Mesothelial cell of epicardium (in vitro differentiated cells): ENCODE measurements at regions not wholly inside any gene's neighbourhood (a gene's known extent, or its start where the extent isn't known, plus 50 kb on each side); places are given as distances from the start of the nearest gene placed in this dataset.

ENCODE experiments used
- DNase-seq, 2 experiments: peaks; one replicate each; pipeline ENCODE4 v3.0.0; 2021; ENCODE audit warnings: low spot score in 2 of 2; ENCODE audit not compliant: unreplicated experiment in 2 of 2
- H3K27ac Mint-ChIP-seq: 2 replicates; pipeline ENCODE4 v1.8.0; 2021; ENCODE audit warnings: mixed read lengths
- H3K27me3 Mint-ChIP-seq: 2 replicates; pipeline ENCODE4 v1.8.0; 2021; ENCODE audit warnings: low read depth, mixed read lengths
- H3K36me3 Mint-ChIP-seq: 2 replicates; pipeline ENCODE4 v1.8.0; 2021; ENCODE audit warnings: mixed read lengths
- H3K4me1 Mint-ChIP-seq: 2 replicates; pipeline ENCODE4 v1.8.0; 2021; ENCODE audit warnings: mixed read lengths
- H3K4me3 Mint-ChIP-seq: 2 replicates; pipeline ENCODE4 v1.8.0; 2021; ENCODE audit warnings: mild to moderate bottlenecking, moderate library complexity, mixed read lengths
- H3K9me3 Mint-ChIP-seq: 2 replicates; pipeline ENCODE4 v1.8.0; 2021; ENCODE audit warnings: mixed read lengths
- TF ChIP-seq, protein P1 (sequence below): fragments of 200-600 bp; sonication (generic); IDR thresholded peaks from one replicate; pipeline ENCODE4 v1.5.0; 2021; ENCODE audit warnings: antibody characterized with exemption; ENCODE audit not compliant: unreplicated experiment

DNA sequence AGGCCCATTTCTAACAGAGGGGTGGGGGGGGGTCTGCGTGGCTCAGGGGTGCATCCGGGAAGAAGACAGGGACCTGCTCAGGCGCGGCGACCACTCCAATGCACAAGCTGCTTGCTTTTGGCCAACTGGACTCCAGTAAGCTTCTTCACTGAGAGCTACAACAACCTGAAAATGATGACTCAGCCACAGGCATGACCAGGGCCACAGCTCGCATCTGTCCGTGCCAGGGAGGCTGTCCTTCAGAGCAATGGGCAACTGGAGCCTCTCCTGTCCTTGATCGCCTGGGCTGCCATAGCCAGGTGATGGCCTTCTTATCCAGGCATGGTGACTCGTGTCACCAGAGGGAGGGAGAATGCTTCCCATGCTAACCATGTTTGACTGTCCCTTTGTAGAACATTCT, 81.6 kb upstream of the RNF32 start:
- DNase-seq = no peak
- TF ChIP-seq, protein P1, sequence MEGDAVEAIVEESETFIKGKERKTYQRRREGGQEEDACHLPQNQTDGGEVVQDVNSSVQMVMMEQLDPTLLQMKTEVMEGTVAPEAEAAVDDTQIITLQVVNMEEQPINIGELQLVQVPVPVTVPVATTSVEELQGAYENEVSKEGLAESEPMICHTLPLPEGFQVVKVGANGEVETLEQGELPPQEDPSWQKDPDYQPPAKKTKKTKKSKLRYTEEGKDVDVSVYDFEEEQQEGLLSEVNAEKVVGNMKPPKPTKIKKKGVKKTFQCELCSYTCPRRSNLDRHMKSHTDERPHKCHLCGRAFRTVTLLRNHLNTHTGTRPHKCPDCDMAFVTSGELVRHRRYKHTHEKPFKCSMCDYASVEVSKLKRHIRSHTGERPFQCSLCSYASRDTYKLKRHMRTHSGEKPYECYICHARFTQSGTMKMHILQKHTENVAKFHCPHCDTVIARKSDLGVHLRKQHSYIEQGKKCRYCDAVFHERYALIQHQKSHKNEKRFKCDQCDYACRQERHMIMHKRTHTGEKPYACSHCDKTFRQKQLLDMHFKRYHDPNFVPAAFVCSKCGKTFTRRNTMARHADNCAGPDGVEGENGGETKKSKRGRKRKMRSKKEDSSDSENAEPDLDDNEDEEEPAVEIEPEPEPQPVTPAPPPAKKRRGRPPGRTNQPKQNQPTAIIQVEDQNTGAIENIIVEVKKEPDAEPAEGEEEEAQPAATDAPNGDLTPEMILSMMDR = no peak
- Mint-ChIP-seq H3K27ac (no peak overlapping the region), H3K36me3 (peaks cover 2% of the 10 kb centered on the region), H3K4me3 (no peak overlapping the region), H3K27me3 (no peaks in the 10 kb centered on the region), H3K4me1 (no peaks in the 10 kb centered on the region), H3K9me3 (peaks cover 7% of the 10 kb centered on the region)

DNA sequence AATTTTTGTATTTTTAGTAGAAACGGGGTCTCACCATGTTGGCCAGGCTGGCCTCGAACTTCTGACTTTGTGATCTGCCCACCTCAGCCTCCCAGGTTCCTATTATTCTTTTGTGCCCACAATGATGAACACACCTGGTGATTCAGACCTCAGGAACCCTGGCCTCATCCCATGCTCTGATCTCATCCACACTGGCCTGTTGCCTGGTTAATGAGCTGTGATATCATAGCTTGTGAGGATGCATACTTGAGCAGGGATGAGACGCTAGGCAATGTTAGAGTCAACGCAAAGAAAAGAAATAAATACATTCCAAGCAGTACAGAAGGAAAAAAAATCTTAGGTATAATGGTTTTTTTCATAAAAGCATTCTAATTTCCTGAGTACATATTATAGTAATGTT, 82.4 kb upstream of the RNF32 start:
- Mint-ChIP-seq H3K9me3 (no peaks in the 10 kb centered on the region), H3K4me1 (no peaks in the 10 kb centered on the region), H3K36me3 (no peaks in the 10 kb centered on the region), H3K4me3 (no peak overlapping the region), H3K27ac (no peak overlapping the region), H3K27me3 (no peaks in the 10 kb centered on the region)
- DNase-seq = no peak
- TF ChIP-seq, protein P1 = no peak

DNA sequence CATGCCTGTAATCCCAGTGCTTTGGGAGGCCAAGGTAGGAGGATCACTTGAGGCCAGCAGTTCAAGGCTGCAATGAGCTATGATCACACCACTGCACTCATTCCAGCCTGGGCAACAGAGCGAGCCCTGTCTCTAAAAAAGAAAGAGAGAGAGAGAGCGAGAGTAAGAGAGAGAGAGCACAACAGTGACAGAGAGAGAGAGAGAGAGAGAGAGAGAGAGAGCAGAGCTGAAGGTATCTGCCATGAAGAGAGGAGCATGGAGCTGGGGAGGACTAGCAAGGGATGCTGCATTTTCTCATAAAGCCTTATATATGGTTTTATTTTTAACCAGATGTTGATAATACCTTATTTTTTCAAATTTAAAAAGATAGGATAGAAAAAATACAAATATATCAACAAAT, 84.5 kb upstream of the RNF32 start:
- no peaks in the 10 kb centered on the region for H3K9me3 Mint-ChIP-seq
- H3K4me3 Mint-ChIP-seq = no peak overlapping the region
- peaks cover 4% of the 10 kb centered on the region for H3K27me3 Mint-ChIP-seq
- H3K36me3 Mint-ChIP-seq = no peaks in the 10 kb centered on the region
- H3K4me1 Mint-ChIP-seq = no peaks in the 10 kb centered on the region
- TF ChIP-seq, protein P1 = no peak
- DNase-seq = no peak
- no peak overlapping the region for H3K27ac Mint-ChIP-seq

DNA sequence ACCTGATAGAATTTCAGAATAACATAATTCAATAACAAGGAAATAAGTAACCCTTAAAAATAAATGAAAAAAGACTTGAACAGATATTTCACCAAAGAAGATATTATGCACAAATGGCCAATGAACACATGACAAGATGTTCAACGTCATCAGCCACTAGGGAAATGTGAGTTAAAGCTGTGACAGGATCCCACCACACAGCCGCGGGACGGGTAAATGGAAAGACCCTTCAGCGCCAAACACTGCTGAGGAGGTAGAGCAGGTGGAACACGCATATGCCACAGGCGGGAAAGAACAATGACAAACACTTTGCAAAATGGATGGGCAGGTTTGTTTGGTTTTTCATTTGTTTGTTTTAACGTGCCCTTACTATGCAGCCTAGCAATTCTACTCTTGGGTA, 86.1 kb upstream of the RNF32 start:
- Mint-ChIP-seq H3K4me3 (no peak overlapping the region), H3K27me3 (peaks cover 16% of the 10 kb centered on the region), H3K27ac (no peak overlapping the region), H3K4me1 (no peaks in the 10 kb centered on the region), H3K36me3 (no peaks in the 10 kb centered on the region), H3K9me3 (no peaks in the 10 kb centered on the region)
- TF ChIP-seq, protein P1 = no peak
- DNase-seq = no peak

DNA sequence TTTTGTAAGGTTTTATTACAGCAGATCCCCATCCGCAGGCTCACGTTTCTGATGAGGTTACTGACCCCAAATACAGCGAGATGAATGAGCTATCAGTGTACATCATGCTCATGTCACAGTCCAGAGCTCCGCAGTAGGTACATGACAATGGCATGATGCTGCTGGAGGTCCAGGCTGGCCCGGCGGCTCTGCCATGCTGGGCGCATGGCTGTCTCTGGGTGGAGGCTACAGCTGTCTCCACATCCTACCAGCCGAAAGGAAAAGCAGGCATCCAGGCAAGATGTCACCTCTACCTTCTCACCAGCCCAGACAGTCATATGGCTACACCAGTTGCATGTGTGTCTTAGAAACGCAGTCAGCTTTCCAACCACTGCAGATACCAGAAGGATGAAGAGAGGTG, 90.9 kb upstream of the RNF32 start:
- TF ChIP-seq, protein P1 = no peak
- Mint-ChIP-seq H3K4me1 (no peaks in the 10 kb centered on the region), H3K27ac (no peak overlapping the region), H3K9me3 (no peaks in the 10 kb centered on the region), H3K27me3 (peaks cover 25% of the 10 kb centered on the region), H3K36me3 (no peaks in the 10 kb centered on the region), H3K4me3 (no peak overlapping the region)
- no peak for DNase-seq

DNA sequence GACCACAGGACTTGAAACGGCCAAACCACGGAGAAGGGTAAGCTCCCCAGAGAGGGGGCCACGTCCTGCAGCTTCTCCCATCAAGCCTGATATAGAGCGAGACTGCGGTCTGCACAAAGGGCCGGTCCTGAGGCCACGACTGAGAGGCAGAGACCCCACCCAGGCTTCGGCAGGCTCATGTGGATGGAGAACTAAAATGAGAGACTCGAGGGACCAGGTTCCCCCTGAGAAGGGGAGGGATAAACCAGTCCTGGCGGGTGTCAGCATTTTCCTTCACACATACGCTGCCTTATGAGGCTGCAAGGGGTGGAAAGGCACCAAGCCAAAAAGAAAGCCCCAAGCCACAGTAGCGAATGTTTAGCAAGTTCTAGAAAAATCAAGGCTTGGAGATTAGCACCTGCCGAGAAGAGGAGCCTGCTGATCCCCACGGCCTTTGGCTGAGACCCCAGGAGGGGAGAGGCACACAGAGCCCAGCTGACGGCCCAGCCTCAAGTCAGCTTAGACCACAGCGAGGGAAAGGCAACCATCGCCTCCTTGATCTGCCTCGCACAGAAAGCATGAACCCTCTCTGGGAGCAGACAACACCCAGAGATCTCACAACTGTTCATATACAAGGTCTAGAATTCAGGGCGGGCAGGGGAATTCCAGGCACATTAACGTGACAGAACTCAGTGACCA, 92.6 kb upstream of the RNF32 start:
- no peaks in the 10 kb centered on the region for H3K36me3 Mint-ChIP-seq
- H3K4me3 Mint-ChIP-seq = no peak overlapping the region
- TF ChIP-seq, protein P1 = no peak
- no peak overlapping the region for H3K27ac Mint-ChIP-seq
- H3K27me3 Mint-ChIP-seq = peaks cover 25% of the 10 kb centered on the region
- DNase-seq = no peak
- peaks cover 4% of the 10 kb centered on the region for H3K4me1 Mint-ChIP-seq
- H3K9me3 Mint-ChIP-seq = no peaks in the 10 kb centered on the region
